HL-60 (cell line): ENCODE measurements at regions not wholly inside any gene's neighbourhood (a gene's known extent, or its start where the extent isn't known, plus 50 kb on each side); places are given as distances from the start of the nearest gene placed in this dataset.

Experiments
- DNase-seq, 2 experiments: peaks; one replicate each; pipeline ENCODE4 v3.0.0-alpha.2; 2010 to 2020; ENCODE audit warnings: low read depth in 1 of 2, low spot score in 1 of 2
- H3K27ac ChIP-seq: fragments of 250-450 bp; sonication (Bioruptor Pico); replicated peaks from 2 replicates; pipeline ENCODE4 v1.5.1; 2020; ENCODE audit warnings: mild to moderate bottlenecking, moderate library complexity
- H3K27me3 ChIP-seq: fragments of 250-450 bp; sonication (Bioruptor Pico); 2 replicates; pipeline ENCODE4 v1.5.1; 2021; ENCODE audit warnings: mild to moderate bottlenecking, moderate library complexity; ENCODE audit not compliant: insufficient read depth, poor library complexity, severe bottlenecking
- H3K4me3 ChIP-seq: replicated peaks from 2 replicates; pipeline ENCODE4 v1.5.1; 2011; ENCODE audit warnings: mild to moderate bottlenecking, control low read depth, low read length; ENCODE audit not compliant: insufficient read depth
- GABPA ChIP-seq: IDR thresholded peaks from 2 replicates; pipeline ENCODE4 v1.6.1; 2012; ENCODE audit warnings: low read depth
- POLR2AphosphoS5 ChIP-seq: IDR thresholded peaks from 2 replicates; pipeline ENCODE4 v1.6.1; 2012; ENCODE audit warnings: low read depth
- SPI1 ChIP-seq: IDR thresholded peaks from 2 replicates; pipeline ENCODE4 v1.6.1; 2012; ENCODE audit warnings: low read depth, mild to moderate bottlenecking, borderline replicate concordance
- TF ChIP-seq, protein P1 (sequence below): IDR thresholded peaks from 2 replicates; pipeline ENCODE4 v1.6.1; 2012; ENCODE audit warnings: low read depth; ENCODE audit not compliant: insufficient replicate concordance
- TF ChIP-seq, protein P2 (sequence below): IDR thresholded peaks from one replicate; pipeline ENCODE4 v1.5.1; 2011; ENCODE audit warnings: low read length, control low read depth, inconsistent platforms; ENCODE audit not compliant: insufficient read depth

DNA sequence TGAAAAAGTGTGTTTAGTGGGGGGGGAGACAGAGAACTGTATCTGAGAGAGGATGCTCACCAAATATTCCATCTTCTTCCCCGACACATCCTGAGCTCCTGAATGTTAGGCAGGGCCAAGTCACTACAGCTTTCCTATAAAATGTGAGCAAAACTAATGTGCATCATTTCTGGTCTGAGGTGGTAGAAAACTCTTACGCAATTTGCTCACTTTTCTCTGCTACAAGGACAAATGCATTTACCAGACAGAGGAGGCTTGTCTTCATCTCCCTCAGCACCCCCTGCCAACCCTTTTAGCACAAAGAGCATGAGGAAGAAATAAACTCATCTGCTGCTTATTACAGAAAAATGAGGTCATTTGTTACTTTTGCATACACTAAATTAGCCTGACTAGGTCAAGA, 554.0 kb downstream of the RNF144A start:
- TF ChIP-seq GABPA (no peak), POLR2AphosphoS5 (no peak), SPI1 (no peak)
- TF ChIP-seq, protein P1, sequence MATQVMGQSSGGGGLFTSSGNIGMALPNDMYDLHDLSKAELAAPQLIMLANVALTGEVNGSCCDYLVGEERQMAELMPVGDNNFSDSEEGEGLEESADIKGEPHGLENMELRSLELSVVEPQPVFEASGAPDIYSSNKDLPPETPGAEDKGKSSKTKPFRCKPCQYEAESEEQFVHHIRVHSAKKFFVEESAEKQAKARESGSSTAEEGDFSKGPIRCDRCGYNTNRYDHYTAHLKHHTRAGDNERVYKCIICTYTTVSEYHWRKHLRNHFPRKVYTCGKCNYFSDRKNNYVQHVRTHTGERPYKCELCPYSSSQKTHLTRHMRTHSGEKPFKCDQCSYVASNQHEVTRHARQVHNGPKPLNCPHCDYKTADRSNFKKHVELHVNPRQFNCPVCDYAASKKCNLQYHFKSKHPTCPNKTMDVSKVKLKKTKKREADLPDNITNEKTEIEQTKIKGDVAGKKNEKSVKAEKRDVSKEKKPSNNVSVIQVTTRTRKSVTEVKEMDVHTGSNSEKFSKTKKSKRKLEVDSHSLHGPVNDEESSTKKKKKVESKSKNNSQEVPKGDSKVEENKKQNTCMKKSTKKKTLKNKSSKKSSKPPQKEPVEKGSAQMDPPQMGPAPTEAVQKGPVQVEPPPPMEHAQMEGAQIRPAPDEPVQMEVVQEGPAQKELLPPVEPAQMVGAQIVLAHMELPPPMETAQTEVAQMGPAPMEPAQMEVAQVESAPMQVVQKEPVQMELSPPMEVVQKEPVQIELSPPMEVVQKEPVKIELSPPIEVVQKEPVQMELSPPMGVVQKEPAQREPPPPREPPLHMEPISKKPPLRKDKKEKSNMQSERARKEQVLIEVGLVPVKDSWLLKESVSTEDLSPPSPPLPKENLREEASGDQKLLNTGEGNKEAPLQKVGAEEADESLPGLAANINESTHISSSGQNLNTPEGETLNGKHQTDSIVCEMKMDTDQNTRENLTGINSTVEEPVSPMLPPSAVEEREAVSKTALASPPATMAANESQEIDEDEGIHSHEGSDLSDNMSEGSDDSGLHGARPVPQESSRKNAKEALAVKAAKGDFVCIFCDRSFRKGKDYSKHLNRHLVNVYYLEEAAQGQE, result no peak
- TF ChIP-seq, protein P2, sequence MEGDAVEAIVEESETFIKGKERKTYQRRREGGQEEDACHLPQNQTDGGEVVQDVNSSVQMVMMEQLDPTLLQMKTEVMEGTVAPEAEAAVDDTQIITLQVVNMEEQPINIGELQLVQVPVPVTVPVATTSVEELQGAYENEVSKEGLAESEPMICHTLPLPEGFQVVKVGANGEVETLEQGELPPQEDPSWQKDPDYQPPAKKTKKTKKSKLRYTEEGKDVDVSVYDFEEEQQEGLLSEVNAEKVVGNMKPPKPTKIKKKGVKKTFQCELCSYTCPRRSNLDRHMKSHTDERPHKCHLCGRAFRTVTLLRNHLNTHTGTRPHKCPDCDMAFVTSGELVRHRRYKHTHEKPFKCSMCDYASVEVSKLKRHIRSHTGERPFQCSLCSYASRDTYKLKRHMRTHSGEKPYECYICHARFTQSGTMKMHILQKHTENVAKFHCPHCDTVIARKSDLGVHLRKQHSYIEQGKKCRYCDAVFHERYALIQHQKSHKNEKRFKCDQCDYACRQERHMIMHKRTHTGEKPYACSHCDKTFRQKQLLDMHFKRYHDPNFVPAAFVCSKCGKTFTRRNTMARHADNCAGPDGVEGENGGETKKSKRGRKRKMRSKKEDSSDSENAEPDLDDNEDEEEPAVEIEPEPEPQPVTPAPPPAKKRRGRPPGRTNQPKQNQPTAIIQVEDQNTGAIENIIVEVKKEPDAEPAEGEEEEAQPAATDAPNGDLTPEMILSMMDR, result no peak
- no peak overlapping the region for H3K27ac ChIP-seq

DNA sequence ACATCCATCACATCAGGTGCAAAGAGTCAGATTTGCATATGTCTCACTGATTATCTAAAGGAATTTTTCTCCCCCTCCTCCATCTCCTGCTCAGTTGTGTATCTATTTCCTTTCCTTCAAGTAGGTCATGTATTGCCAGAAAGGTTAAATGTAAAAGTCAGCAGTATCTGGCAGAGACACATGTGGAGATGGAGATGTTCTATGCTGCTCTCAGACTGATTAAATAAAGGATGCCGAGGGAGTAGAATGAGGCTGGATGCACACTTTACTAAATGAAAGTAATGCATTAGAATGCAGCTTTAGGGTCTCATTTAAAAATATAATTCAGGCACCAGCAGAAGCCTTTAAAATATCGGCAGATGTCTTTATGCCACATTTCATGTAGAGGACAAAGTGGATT, 555.3 kb downstream of the RNF144A start:
- Histone ChIP-seq H3K27ac (no peak overlapping the region), H3K27me3 (no peaks in the 10 kb centered on the region), H3K4me3 (no peak overlapping the region)
- DNase-seq, result no peak
- no peak for TF ChIP-seq SPI1
- TF ChIP-seq, protein P2, result no peak
- TF ChIP-seq, protein P1, result no peak
- no peak for TF ChIP-seq GABPA
- no peak for TF ChIP-seq POLR2AphosphoS5

More for the DNA sequence above, 554.0 kb downstream of the RNF144A start:
- Histone ChIP-seq H3K4me3 (no peak overlapping the region), H3K27me3 (no peaks in the 10 kb centered on the region)
- no peak for DNase-seq

DNA sequence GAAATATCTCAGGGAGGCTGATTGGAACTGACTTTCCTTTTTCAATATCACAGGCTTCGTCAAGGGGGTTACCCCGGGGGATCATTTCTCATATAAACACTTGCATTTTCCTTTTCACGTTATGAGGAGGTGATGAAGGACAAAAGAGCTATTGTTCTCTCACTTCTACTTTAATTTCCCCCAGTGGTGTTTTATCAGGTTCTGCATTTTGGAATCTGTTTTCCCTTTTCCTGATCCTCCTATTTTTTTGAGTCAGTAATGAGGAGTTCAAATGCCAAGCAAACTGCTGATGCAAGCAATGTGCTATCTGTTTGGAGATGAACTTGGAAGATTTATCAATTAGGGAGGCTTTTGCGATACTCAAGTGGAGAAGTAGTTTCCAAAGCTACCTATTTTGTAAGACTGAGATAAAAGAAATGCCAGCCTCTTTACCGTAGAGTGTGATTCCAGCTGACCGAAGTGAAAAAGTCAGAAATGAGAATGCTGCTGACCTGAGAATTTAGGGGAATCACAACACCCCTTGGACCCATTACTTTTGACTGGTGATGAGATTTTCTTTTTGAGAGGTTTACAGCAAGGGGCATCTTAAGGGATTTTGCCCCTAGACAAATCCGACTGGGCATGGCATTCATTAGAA, 556.0 kb downstream of the RNF144A start:
- TF ChIP-seq, protein P1, result no peak
- TF ChIP-seq SPI1 (no peak), POLR2AphosphoS5 (no peak)
- TF ChIP-seq, protein P2, result no peak
- Histone ChIP-seq H3K4me3 (no peak overlapping the region), H3K27me3 (no peaks in the 10 kb centered on the region), H3K27ac (no peak overlapping the region)
- DNase-seq, result no peak
